Heart right ventricle (tissue), 16 donors: ENCODE measurements at regions not wholly inside any gene's neighbourhood (a gene's known extent, or its start where the extent isn't known, plus 50 kb on each side); places are given as distances from the start of the nearest gene placed in this dataset.
"Not testable (repeated sequence)": the region's sequence is repeated elsewhere in the genome, so short reads cannot be mapped to it uniquely, and the experiment has no call there.

Experiments used
- ATAC-seq, 8 donors: fragments of 200-7000 bp; cut with Tn5 transposase; one replicate each; pipeline ENCODE4 v1.9.1; 2020; ENCODE audit warnings: mild to moderate bottlenecking in 8 of 8, moderate library complexity in 8 of 8, moderate number of reproducible peaks in 1 of 8
- DNase-seq, 2 donors: peaks; one replicate each; pipeline ENCODE4 v3.0.0-alpha.2; 2020
- H3K27ac ChIP-seq, 10 donors: fragments of 200-600 bp; sonication (generic) in 2 of 10; one replicate each; pipeline versions ENCODE4 v1.5.0 to v1.8.0; 2020 to 2022; ENCODE audit warnings: mild to moderate bottlenecking in 3 of 10
- H3K27me3 ChIP-seq, 7 donors: fragments of 200-600 bp; one replicate each; pipeline ENCODE4 v1.8.0; 2021 to 2022; ENCODE audit warnings: mild to moderate bottlenecking in 2 of 7
- H3K36me3 ChIP-seq, 9 donors: fragments of 200-600 bp; sonication (generic) in 1 of 9; one replicate each; pipeline versions ENCODE4 v1.5.0 to v1.8.0; 2020 to 2022; ENCODE audit warnings: mild to moderate bottlenecking in 2 of 9
- H3K4me1 ChIP-seq, 9 donors: fragments of 200-600 bp; sonication (generic) in 1 of 9; one replicate each; pipeline versions ENCODE4 v1.5.0 to v1.8.0; 2020 to 2022; ENCODE audit warnings: mild to moderate bottlenecking in 4 of 9
- H3K4me3 ChIP-seq, 10 donors: fragments of 200-600 bp; sonication (generic) in 2 of 10; one replicate each; pipeline versions ENCODE4 v1.5.0 to v1.8.0; 2020 to 2022; ENCODE audit warnings: mild to moderate bottlenecking in 7 of 10, moderate library complexity in 2 of 10
- H3K9me3 ChIP-seq, 11 donors: fragments of 200-600 bp in 10 of 11; sonication (generic) in 2 of 11; one replicate each; pipeline versions ENCODE4 v1.5.0 to v1.8.0; 2013 to 2022; ENCODE audit warnings: mild to moderate bottlenecking in 2 of 11, control low read depth in 1 of 11, moderate library complexity in 1 of 11
- CTCF ChIP-seq, 9 donors: fragments of 200-600 bp; sonication (generic) in 2 of 9; IDR thresholded peaks; one replicate each; pipeline versions ENCODE4 v1.5.0 to v1.8.0; 2021 to 2022; ENCODE audit warnings: antibody characterized with exemption in 9 of 9, mild to moderate bottlenecking in 5 of 9, moderate library complexity in 1 of 9
- WGBS, 2 donors: extraction: QIAGEN DNeasy Blood & Tissue Kit; methylation state at CpG; one replicate each; pipeline ENCODE4 v1.1.7; 2013; ENCODE audit warnings: inconsistent platforms in 1 of 2; 5-methylcytosine and 5-hydroxymethylcytosine counted together
- intact Hi-C, 10 donors: fragments of 100-400 bp; cut with DNase I; formaldehyde crosslinking; loops; one replicate each; pipeline versions ENCODE4 v1.11.1 to v1.14.2; 2022
- donor health status: Arrhythmogenic right ventricular cardiomyopathy.
- donor health status: ischemic (EF 13 %, LVEDD 7.1; RV severe dilation, severe dysfunction).
- donor health status: healthy with polysubstance abuse.
- donor health status: DM: no; HTN: yes; CAD: no.
- donor health status: DM: no; HTN: no; CAD: no.
- donor health status: ischemic (EF 25% LVEDD 6.9; RV normal size, moderate dysfunction).
- donor health status: ischemic (EF 25% LVEDD 5.7; RV mildly dilated, moderate dysfunction).
- donor health status: healthy.
- donor health status: DM: yes; HTN: yes; CAD: no.
- donor health status: Ischemic cardiomyopathy.
- donor health status: ischemic (EF 35%, LVEDD 5.7; RV mildly dilated, moderate dysfunction).
- donor health status: nonischemic (EF 11% LVEDD 7.7; RV severe dilation, severe dysfunction).
- donor health status: DM: yes; HTN: yes; CAD: no.
- donor health status: PGD.
- donor health status: ischemic (EF 29% LVEDD 5.4; RV normal size, mild dysfunction).
- donor health status: nonischemic (EF 23%, LVEDD 6.1; RV moderate dilation, normal function).

GRCh38 chr7:149637911-149638565, 135.3 kb downstream of the ZNF467 start:
- TF ChIP-seq CTCF (IDR thresholded peaks at IDR 0.05) = no peak
- Histone ChIP-seq H3K27me3 (peaks cover 0 to 20% (median 4%) of the 10 kb centered on the region in 7 donors), H3K27ac (no peak overlapping the region), H3K4me3 (no peak overlapping the region), H3K9me3 (no peaks in the 10 kb centered on the region), H3K4me1 (no peaks in the 10 kb centered on the region), H3K36me3 (no peaks in the 10 kb centered on the region)
- ATAC-seq (no peak), DNase-seq (no peak)
- intact Hi-C loops = no loop called here
- 84 to 87% methylated on average over 9 of the region's 9 CpGs for WGBS, 2 donors

GRCh38 chr7:149635561-149636329, 137.6 kb downstream of the ZNF467 start:
- H3K27me3 ChIP-seq = peaks cover 0 to 25% (median 6%) of the 10 kb centered on the region in 7 donors
- 48 to 49% methylated on average over 10 of the region's 10 CpGs for WGBS, 2 donors
- intact Hi-C loops = no loop called here
- DNase-seq = no peak
- H3K27ac ChIP-seq = no peak overlapping the region
- H3K4me1 ChIP-seq = no peaks in the 10 kb centered on the region
- no peaks in the 10 kb centered on the region for H3K9me3 ChIP-seq
- ATAC-seq = no peak
- no peak for TF ChIP-seq CTCF (IDR thresholded peaks at IDR 0.05)
- no peak overlapping the region for H3K4me3 ChIP-seq
- H3K36me3 ChIP-seq = no peaks in the 10 kb centered on the region

- no peak for DNase-seq
- Histone ChIP-seq H3K27ac (no peak overlapping the region), H3K9me3 (no peaks in the 10 kb centered on the region), H3K36me3 (no peaks in the 10 kb centered on the region), H3K27me3 (peaks cover 0 to 25% (median 6%) of the 10 kb centered on the region in 7 donors), H3K4me3 (no peak overlapping the region), H3K4me1 (no peaks in the 10 kb centered on the region)
- no peak for TF ChIP-seq CTCF (IDR thresholded peaks at IDR 0.05)
- ATAC-seq = no peak
- intact Hi-C loops = no loop called here
- WGBS, 2 donors = 75 to 77% methylated on average over 13 of the region's 13 CpGs
Measured at GRCh38 chr7:149633976-149634945, 136.7 kb upstream of the ZNF746 start.

- intact Hi-C loops = loop anchor here in 3 of 10 donors (10.0 kb wide), 2 partner anchors 86 to 364 kb away; partner anchors contain the start of gene ZNF783 (in 1 of the 3)
- WGBS, 2 donors = 82 to 85% methylated on average over 11 of the region's 11 CpGs
- not testable (repeated sequence) for H3K36me3 ChIP-seq, ATAC-seq, DNase-seq, H3K9me3 ChIP-seq, H3K4me3 ChIP-seq, H3K27ac ChIP-seq
- H3K27me3 ChIP-seq = peaks cover 0 to 10% (median 0%) of the 10 kb centered on the region in 7 donors
- H3K4me1 ChIP-seq = peaks cover 0 to 13% (median 5%) of the 10 kb centered on the region in 9 donors
Measured at GRCh38 chr7:149628361-149629149, 130.9 kb upstream of the ZNF746 start.
